Upper lobe of left lung (tissue), 6 donors: ENCODE measurements at regions not wholly inside any gene's neighbourhood (a gene's known extent, or its start where the extent isn't known, plus 50 kb on each side); places are given as distances from the start of the nearest gene placed in this dataset.
"Not testable (repeated sequence)": the region's sequence is repeated elsewhere in the genome, so short reads cannot be mapped to it uniquely, and the experiment has no call there.

Experiments used
- ATAC-seq, 2 donors: fragments of 200-7000 bp; cut with Tn5 transposase; one replicate each; pipeline ENCODE4 v1.9.1; 2022; ENCODE audit warnings: mild to moderate bottlenecking in 2 of 2, moderate library complexity in 2 of 2; ENCODE audit not compliant: low FRiP score in 2 of 2
- DNase-seq, 2 donors: peaks; one replicate each; pipeline ENCODE4 v3.0.0-alpha.2; 2019 to 2020
- H3K27ac ChIP-seq, 4 donors: fragments of 200-600 bp; sonication (generic); one replicate each; pipeline ENCODE4 v1.5.1; 2016 to 2019
- H3K27me3 ChIP-seq, 4 donors: fragments of 200-600 bp; sonication (generic); one replicate each; pipeline ENCODE4 v1.5.1; 2017 to 2019
- H3K36me3 ChIP-seq, 4 donors: fragments of 200-600 bp; sonication (generic); one replicate each; pipeline ENCODE4 v1.5.1; 2016 to 2019
- H3K4me1 ChIP-seq, 4 donors: fragments of 200-600 bp; sonication (generic); one replicate each; pipeline ENCODE4 v1.5.1; 2018 to 2019
- H3K4me3 ChIP-seq, 4 donors: fragments of 200-600 bp; sonication (generic); one replicate each; pipeline ENCODE4 v1.5.1; 2017 to 2019; ENCODE audit warnings: mild to moderate bottlenecking in 2 of 4, moderate library complexity in 1 of 4
- H3K9me3 ChIP-seq, 4 donors: fragments of 200-600 bp; sonication (generic); one replicate each; pipeline ENCODE4 v1.5.1; 2018 to 2019
- EP300 ChIP-seq, 4 donors: sonication (generic); formaldehyde crosslinking; IDR thresholded peaks; one replicate each; pipeline ENCODE4 v1.5.1; 2017; ENCODE audit warnings: antibody characterized with exemption in 4 of 4, control low read depth in 2 of 4
- POLR2A ChIP-seq, 4 donors: fragments of 450-650 bp; IDR thresholded peaks; one replicate each; pipeline ENCODE4 v1.5.1; 2016 to 2017; ENCODE audit warnings: antibody characterized with exemption in 4 of 4, mild to moderate bottlenecking in 2 of 4
- POLR2AphosphoS5 ChIP-seq, 2 donors: sonication (generic); formaldehyde crosslinking; IDR thresholded peaks; one replicate each; pipeline ENCODE4 v1.5.1; 2017; ENCODE audit warnings: antibody characterized with exemption in 2 of 2
- WGBS, 2 donors: methylation state at CpG; one replicate each; pipeline ENCODE4 v1.1.5; 2017 to 2018; 5-methylcytosine and 5-hydroxymethylcytosine counted together
- TF ChIP-seq, protein P1 (sequence below), 6 experiments: fragments of 450-650 bp in 4 of 6; fragments of 200-600 bp in 2 of 6; sonication (generic) in 2 of 6; IDR thresholded peaks; one replicate each; pipeline ENCODE4 v1.5.1; 2016 to 2019; ENCODE audit warnings: antibody characterized with exemption in 6 of 6
- donor health status: DM: no; HTN: no; CAD: no; lungs with moderate emphysema.
- donor health status: DM: no; HTN: yes; CAD: no; lungs with severe emphysema.

DNA sequence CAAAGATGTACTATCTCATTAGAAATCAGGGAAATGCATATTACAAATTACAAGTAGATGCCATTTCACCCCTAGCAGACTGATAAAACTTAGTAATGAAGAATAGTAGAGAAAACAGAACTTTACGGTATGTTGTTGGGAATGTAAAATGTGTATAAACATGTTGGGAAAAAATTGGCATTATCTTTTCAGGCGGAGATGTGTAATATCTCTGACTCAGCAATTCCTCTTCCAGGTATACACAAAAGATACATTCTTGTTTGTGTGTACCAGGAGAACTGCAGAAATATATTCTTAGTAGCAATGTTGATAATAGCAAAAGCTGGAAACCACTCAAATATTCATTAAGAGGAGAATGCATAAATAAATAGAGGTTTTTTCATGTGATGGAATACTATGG is 204.5 kb downstream of the LPIN1 start:
- WGBS, 2 donors = 82 to 87% methylated on average over 2 of the region's 2 CpGs
- TF ChIP-seq, protein P1, sequence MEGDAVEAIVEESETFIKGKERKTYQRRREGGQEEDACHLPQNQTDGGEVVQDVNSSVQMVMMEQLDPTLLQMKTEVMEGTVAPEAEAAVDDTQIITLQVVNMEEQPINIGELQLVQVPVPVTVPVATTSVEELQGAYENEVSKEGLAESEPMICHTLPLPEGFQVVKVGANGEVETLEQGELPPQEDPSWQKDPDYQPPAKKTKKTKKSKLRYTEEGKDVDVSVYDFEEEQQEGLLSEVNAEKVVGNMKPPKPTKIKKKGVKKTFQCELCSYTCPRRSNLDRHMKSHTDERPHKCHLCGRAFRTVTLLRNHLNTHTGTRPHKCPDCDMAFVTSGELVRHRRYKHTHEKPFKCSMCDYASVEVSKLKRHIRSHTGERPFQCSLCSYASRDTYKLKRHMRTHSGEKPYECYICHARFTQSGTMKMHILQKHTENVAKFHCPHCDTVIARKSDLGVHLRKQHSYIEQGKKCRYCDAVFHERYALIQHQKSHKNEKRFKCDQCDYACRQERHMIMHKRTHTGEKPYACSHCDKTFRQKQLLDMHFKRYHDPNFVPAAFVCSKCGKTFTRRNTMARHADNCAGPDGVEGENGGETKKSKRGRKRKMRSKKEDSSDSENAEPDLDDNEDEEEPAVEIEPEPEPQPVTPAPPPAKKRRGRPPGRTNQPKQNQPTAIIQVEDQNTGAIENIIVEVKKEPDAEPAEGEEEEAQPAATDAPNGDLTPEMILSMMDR (IDR thresholded peaks at IDR 0.05) = no peak
- no peak for TF ChIP-seq POLR2A (IDR thresholded peaks at IDR 0.05)
- no peak for TF ChIP-seq EP300 (IDR thresholded peaks at IDR 0.05)
- TF ChIP-seq POLR2AphosphoS5 (IDR thresholded peaks at IDR 0.05) = no peak
- Histone ChIP-seq H3K4me1 (no peaks in the 10 kb centered on the region), H3K9me3 (no peaks in the 10 kb centered on the region), H3K27ac (no peak overlapping the region), H3K4me3 (no peak overlapping the region), H3K36me3 (no peaks in the 10 kb centered on the region), H3K27me3 (no peaks in the 10 kb centered on the region)
- ATAC-seq (no peak), DNase-seq (no peak)

DNA sequence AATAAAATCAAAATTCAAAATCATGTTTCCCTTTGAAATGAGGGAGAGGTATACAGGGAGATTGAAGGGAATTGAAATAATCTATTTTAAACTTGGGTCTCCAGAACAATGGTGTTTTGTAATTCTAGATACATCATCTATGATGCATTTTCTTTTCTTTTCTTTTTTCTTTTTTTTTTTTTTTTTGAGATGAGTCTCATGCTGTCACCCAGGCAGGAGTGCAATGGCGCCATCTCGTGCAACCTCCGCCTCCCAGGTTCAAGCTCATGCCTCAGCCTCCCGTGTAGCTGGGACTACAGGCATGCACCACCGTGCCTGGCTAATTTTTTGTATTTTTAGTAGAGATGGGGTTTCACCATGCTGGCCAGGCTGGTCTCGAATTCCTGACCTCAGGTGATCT is 205.1 kb downstream of the LPIN1 start:
- not testable (repeated sequence) for ATAC-seq, DNase-seq, H3K4me1 ChIP-seq, H3K36me3 ChIP-seq, H3K4me3 ChIP-seq, H3K27me3 ChIP-seq, H3K9me3 ChIP-seq, H3K27ac ChIP-seq
- WGBS, 2 donors = 89% methylated on average over 6 of the region's 6 CpGs

DNA sequence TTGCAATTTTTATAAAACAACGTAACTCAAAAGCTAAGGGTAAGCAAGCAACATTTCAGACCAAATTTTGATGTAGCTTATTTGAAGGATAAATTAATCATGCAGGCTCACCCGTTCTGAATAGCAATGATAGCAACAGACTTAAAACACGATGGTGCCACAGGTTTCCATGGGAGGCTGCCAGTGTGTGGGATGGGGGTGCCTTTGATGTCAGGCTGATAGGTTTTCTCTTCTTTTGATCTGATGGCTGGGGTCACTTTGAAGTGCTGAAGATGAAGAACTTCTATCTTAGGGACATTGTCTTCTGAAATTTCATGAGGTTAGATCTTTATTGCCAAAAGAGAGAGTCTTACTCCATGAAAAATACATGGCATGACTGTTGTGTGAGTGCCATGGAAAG is 206.8 kb downstream of the LPIN1 start:
- Histone ChIP-seq H3K27ac (no peak overlapping the region), H3K9me3 (no peaks in the 10 kb centered on the region), H3K4me1 (no peaks in the 10 kb centered on the region), H3K27me3 (no peaks in the 10 kb centered on the region), H3K4me3 (no peak overlapping the region), H3K36me3 (no peaks in the 10 kb centered on the region)
- DNase-seq = no peak
- ATAC-seq = no peak
- no peak for TF ChIP-seq POLR2A (IDR thresholded peaks at IDR 0.05)
- TF ChIP-seq EP300 (IDR thresholded peaks at IDR 0.05) = no peak
- TF ChIP-seq, protein P1 (IDR thresholded peaks at IDR 0.05) = no peak
- TF ChIP-seq POLR2AphosphoS5 (IDR thresholded peaks at IDR 0.05) = no peak
- 88% methylated on average over 3 of the region's 3 CpGs for WGBS, 2 donors

DNA sequence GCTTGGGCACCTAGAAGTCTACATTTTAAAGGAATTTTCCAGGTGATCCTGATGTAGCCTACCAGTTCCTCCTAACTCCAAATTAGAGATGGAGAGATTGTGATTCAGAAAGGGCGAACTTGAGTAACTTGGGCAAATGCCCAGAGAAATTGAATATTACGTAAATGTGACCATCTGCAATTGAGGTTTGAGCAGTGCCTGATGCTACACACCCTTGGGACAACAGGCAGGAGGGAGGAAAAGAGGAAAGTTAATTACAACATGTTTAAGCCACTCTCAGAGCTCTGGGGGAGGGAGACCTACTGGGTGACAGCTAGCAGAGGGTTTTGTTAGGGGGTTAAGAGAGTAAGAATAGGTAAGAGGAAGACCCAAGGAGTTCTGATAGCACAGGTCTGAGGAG is 208.9 kb downstream of the LPIN1 start:
- Histone ChIP-seq H3K36me3 (no peaks in the 10 kb centered on the region), H3K9me3 (no peaks in the 10 kb centered on the region), H3K4me3 (no peak overlapping the region), H3K27ac (no peak overlapping the region), H3K27me3 (no peaks in the 10 kb centered on the region), H3K4me1 (no peaks in the 10 kb centered on the region)
- TF ChIP-seq, protein P1 (IDR thresholded peaks at IDR 0.05) = no peak
- TF ChIP-seq POLR2A (IDR thresholded peaks at IDR 0.05) (no peak), POLR2AphosphoS5 (IDR thresholded peaks at IDR 0.05) (no peak), EP300 (IDR thresholded peaks at IDR 0.05) (no peak)
- WGBS, 2 donors = 78 to 79% methylated on average over 2 of the region's 2 CpGs
- DNase-seq (no peak), ATAC-seq (peak in 1 of 2 donors; percentile 70)

DNA sequence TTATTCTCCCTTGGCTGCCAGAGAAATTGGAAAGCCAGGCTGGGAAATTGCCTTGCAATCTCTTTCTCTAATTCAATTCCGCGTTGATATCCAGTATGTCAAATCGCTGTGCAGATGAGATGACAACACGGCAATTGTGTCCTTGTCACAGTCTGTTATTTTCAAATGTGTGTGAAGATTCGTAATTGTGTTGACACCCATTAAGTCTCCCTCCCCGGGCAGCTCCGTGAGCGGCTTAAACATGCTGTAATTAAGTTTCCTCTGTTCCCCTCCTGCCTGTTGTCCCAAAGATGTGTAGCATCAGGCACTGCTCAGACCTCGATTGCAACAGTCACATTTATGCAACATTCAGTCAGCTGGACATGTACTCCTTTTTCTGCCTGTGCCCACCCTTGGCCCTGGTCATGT is 209.5 kb downstream of the LPIN1 start:
- WGBS, 2 donors = 63 to 76% methylated on average over 9 of the region's 9 CpGs
- DNase-seq (peak in 1 of 2 donors; percentile 35), ATAC-seq (peak in 1 of 2 donors; percentile 42)
- Histone ChIP-seq H3K9me3 (no peaks in the 10 kb centered on the region), H3K27me3 (no peaks in the 10 kb centered on the region), H3K4me1 (no peaks in the 10 kb centered on the region), H3K27ac (no peak overlapping the region), H3K4me3 (no peak overlapping the region), H3K36me3 (no peaks in the 10 kb centered on the region)
- peak in 1 of 2 donors; percentile 41 for TF ChIP-seq POLR2AphosphoS5 (IDR thresholded peaks at IDR 0.05)
- TF ChIP-seq, protein P1 (IDR thresholded peaks at IDR 0.05) = no peak
